ENCODE measurements at regions not wholly inside any gene's neighbourhood (a gene's known extent, or its start where the extent isn't known, plus 50 kb on each side); places are given as distances from the start of the nearest gene placed in this dataset.

DNA sequence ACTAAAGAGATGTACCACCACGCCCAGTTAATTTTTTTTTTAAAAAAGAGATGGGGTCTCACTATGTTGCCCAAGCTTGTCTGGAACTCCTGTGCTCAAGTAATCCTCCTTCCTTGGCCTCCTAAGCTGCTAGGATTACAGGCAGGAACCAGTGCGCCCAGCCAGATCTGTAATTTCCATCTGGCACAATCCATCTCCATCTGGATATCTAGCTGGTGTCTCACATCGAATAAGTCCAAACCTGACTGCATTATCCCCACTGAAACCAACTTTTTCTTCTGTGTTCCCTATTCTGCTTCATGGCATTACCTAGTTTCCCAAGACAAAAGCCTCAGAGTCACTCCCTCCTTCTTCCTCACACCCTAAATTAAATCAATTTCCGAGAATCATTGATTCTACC lies 125.8 kb upstream of the TEX13C start:
- no peak for DNase-seq (ENCODE audit: low spot score)
- TF ChIP-seq, protein P1, sequence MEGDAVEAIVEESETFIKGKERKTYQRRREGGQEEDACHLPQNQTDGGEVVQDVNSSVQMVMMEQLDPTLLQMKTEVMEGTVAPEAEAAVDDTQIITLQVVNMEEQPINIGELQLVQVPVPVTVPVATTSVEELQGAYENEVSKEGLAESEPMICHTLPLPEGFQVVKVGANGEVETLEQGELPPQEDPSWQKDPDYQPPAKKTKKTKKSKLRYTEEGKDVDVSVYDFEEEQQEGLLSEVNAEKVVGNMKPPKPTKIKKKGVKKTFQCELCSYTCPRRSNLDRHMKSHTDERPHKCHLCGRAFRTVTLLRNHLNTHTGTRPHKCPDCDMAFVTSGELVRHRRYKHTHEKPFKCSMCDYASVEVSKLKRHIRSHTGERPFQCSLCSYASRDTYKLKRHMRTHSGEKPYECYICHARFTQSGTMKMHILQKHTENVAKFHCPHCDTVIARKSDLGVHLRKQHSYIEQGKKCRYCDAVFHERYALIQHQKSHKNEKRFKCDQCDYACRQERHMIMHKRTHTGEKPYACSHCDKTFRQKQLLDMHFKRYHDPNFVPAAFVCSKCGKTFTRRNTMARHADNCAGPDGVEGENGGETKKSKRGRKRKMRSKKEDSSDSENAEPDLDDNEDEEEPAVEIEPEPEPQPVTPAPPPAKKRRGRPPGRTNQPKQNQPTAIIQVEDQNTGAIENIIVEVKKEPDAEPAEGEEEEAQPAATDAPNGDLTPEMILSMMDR (IDR thresholded peaks at IDR 0.05; ENCODE audit: extremely low read depth, insufficient read depth, missing control alignments) = no peak
- in situ Hi-C loops (cut with MboI; ENCODE audit: low pct_unique_long_range_greater_than_20kb, low sequenced_read_pairs, unreplicated experiment) = no loop called here

DNA sequence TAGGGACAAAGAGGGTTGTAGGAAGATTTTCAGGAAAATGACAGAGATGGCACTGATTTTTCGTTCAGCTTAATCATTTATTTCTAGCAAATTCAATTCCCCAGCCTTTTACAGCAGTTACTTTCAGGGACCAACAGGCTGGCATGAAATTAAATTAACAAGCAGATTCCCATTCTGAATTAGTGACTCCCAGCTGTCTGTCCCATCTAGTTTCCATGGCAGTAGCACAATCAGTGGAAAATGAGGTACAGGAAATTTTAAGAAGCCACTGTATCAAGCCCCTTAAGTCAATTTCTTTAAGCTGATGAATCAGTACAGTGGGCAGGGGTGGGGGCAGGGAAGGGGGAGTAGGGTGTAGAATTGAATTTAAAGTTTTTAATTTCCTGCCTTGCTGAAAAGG lies 121.1 kb upstream of the TEX13C start:
- TF ChIP-seq, protein P1 (IDR thresholded peaks at IDR 0.05; ENCODE audit: extremely low read depth, insufficient read depth, missing control alignments) = no peak

GRCh38 chrX:125202591-125203248 lies 117.0 kb upstream of the TEX13C start:
- in situ Hi-C loops (cut with MboI; ENCODE audit: low pct_unique_long_range_greater_than_20kb, low sequenced_read_pairs, unreplicated experiment) = no loop called here
- TF ChIP-seq, protein P1 (IDR thresholded peaks at IDR 0.05; ENCODE audit: extremely low read depth, insufficient read depth, missing control alignments) = no peak
- no peak for DNase-seq (ENCODE audit: low spot score)

More for the DNA sequence above, 121.1 kb upstream of the TEX13C start:
- in situ Hi-C loops (cut with MboI; ENCODE audit: low pct_unique_long_range_greater_than_20kb, low sequenced_read_pairs, unreplicated experiment) = no loop called here
- DNase-seq (ENCODE audit: low spot score) = no peak

DNA sequence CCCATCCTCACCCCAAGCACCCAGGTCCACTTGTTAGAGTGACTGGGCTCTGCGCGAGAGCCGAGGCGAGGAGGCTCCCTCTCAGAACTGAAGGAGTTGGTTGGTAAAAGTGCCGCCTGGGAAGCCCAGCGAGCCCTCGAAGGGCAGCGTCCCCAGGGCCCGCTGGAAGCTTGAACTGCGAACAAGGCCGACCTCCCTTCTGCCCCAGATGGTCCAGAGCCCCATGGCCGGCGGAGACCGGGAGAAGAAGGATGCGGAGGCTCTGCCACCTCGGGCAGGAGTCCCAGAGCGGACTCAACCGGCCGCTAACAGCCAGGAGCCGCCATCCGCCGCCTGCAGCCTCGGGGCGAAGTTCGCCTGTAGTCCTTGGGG lies 116.3 kb upstream of the TEX13C start:
- TF ChIP-seq, protein P1 (IDR thresholded peaks at IDR 0.05; ENCODE audit: extremely low read depth, insufficient read depth, missing control alignments) = no peak
- in situ Hi-C loops (cut with MboI; ENCODE audit: low pct_unique_long_range_greater_than_20kb, low sequenced_read_pairs, unreplicated experiment) = no loop called here
- DNase-seq (ENCODE audit: low spot score) = no peak

GRCh38 chrX:125203737-125204578 lies 115.7 kb upstream of the TEX13C start:
- in situ Hi-C loops (cut with MboI; ENCODE audit: low pct_unique_long_range_greater_than_20kb, low sequenced_read_pairs, unreplicated experiment) = no loop called here
- DNase-seq (ENCODE audit: low spot score) = no peak
- TF ChIP-seq, protein P1 (IDR thresholded peaks at IDR 0.05; ENCODE audit: extremely low read depth, insufficient read depth, missing control alignments) = no peak

DNA sequence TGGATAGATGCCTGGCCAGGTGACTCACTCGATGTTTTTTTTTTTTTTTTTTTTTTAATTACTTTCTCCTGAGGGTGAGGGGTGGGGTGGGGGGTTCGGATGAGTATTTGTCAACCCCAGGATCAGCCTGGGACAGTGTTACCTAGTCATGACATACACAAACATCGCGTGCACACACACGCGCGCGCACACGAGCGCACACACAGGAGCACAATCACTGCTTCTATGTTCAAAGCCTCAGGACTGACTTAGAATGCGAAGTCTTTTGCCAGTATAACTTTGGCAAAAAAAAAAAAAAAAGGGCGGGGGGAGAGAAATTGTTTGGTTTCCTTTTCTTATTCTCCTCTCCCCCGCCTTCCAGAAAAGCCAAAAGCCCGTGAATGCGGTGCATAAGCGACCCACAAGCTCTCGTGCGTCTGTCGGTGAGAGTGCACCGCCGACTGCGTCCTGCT lies 115.0 kb upstream of the TEX13C start:
- TF ChIP-seq, protein P1 (IDR thresholded peaks at IDR 0.05; ENCODE audit: extremely low read depth, insufficient read depth, missing control alignments) = no peak
- DNase-seq (ENCODE audit: low spot score) = no peak
- in situ Hi-C loops (cut with MboI; ENCODE audit: low pct_unique_long_range_greater_than_20kb, low sequenced_read_pairs, unreplicated experiment) = no loop called here
